ENCODE measurements at regions not wholly inside any gene's neighbourhood (a gene's known extent, or its start where the extent isn't known, plus 50 kb on each side); places are given as distances from the start of the nearest gene placed in this dataset.

DNA sequence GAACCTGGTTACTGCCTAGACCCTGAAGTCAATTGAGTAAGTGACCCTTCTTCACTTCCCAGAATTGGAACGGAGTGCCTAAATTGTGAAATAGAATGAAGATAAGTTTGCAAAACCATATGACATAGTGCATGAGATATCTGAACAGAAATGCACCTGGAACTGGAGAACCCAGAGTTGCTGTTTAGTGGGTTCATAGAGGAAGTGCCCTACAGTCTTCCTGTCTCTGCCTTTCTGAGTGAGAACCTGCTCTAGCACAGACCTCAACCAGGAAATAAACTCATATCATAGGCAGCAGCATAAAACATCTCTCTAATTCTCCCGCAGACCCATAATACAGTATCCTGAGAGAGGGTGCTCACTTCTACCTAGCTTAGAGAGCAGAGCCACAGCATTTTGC, 82.9 kb downstream of the EOMES start:
- no peak for TF ChIP-seq CTCF (IDR thresholded peaks at IDR 0.05)
- TF ChIP-seq POLR2A (IDR thresholded peaks at IDR 0.05), result no peak

Data from uterus (tissue), 2 donors.